RWPE2 (cell line): ENCODE measurements at regions not wholly inside any gene's neighbourhood (a gene's known extent, or its start where the extent isn't known, plus 50 kb on each side); places are given as distances from the start of the nearest gene placed in this dataset.

ENCODE experiments used
- ATAC-seq: fragments of 200-7000 bp; cut with Tn5 transposase; 3 replicates; pipeline ENCODE4 v1.9.1; 2021; ENCODE audit warnings: low read depth
- DNase-seq: peaks from one replicate; pipeline ENCODE4 v3.0.0-alpha.2; 2020; ENCODE audit warnings: low spot score
- H3K27ac ChIP-seq: fragments of 450-650 bp; 2 replicates; pipeline ENCODE4 v1.5.1; 2017; ENCODE audit warnings: mild to moderate bottlenecking; ENCODE audit not compliant: poor library complexity, severe bottlenecking
- H3K27me3 ChIP-seq: fragments of 250-450 bp; sonication (Bioruptor Pico); 2 replicates; pipeline ENCODE4 v1.5.1; 2021; ENCODE audit warnings: mild to moderate bottlenecking, moderate library complexity; ENCODE audit not compliant: insufficient read depth, poor library complexity, severe bottlenecking
- H3K36me3 ChIP-seq: fragments of 250-450 bp; sonication (Bioruptor Pico); 2 replicates; pipeline ENCODE4 v1.5.1; 2020; ENCODE audit warnings: low read depth, mild to moderate bottlenecking, moderate library complexity
- H3K4me1 ChIP-seq: fragments of 250-450 bp; sonication (Bioruptor Pico); 2 replicates; pipeline ENCODE4 v1.5.1; 2021; ENCODE audit warnings: mild to moderate bottlenecking, moderate library complexity; ENCODE audit not compliant: insufficient read depth, poor library complexity, severe bottlenecking
- H3K4me3 ChIP-seq: fragments of 250-450 bp; sonication (Bioruptor Pico); 2 replicates; pipeline ENCODE4 v1.5.1; 2021; ENCODE audit warnings: mild to moderate bottlenecking, moderate library complexity; ENCODE audit not compliant: severe bottlenecking
- H3K9me3 ChIP-seq: fragments of 250-450 bp; sonication (Bioruptor Pico); 2 replicates; pipeline ENCODE4 v1.5.1; 2021; ENCODE audit warnings: mild to moderate bottlenecking, moderate library complexity; ENCODE audit not compliant: severe bottlenecking
- CTCF ChIP-seq: fragments of 450-650 bp; IDR thresholded peaks from one replicate; pipeline ENCODE4 v1.5.1; 2017; ENCODE audit warnings: mild to moderate bottlenecking, moderate library complexity; ENCODE audit not compliant: poor library complexity, severe bottlenecking

GRCh38 chr15:62834686-62835329, 207.7 kb upstream of the TPM1 start:
- no peaks in the 10 kb centered on the region for H3K36me3 ChIP-seq
- H3K27me3 ChIP-seq = no peaks in the 10 kb centered on the region
- H3K9me3 ChIP-seq = no peaks in the 10 kb centered on the region
- no peak overlapping the region for H3K4me3 ChIP-seq
- H3K4me1 ChIP-seq = no peaks in the 10 kb centered on the region
- TF ChIP-seq CTCF = no peak
- DNase-seq (no peak), ATAC-seq (no peak)
- H3K27ac ChIP-seq = no peak overlapping the region

- Histone ChIP-seq H3K27ac (no peak overlapping the region), H3K9me3 (no peaks in the 10 kb centered on the region), H3K4me3 (no peak overlapping the region), H3K4me1 (no peaks in the 10 kb centered on the region), H3K27me3 (no peaks in the 10 kb centered on the region), H3K36me3 (no peaks in the 10 kb centered on the region)
- peak; percentile 20 for TF ChIP-seq CTCF
- no peak for DNase-seq
- ATAC-seq = peak; percentile 42
Observed at GRCh38 chr15:62835351-62835750, 207.2 kb upstream of the TPM1 start.

DNA sequence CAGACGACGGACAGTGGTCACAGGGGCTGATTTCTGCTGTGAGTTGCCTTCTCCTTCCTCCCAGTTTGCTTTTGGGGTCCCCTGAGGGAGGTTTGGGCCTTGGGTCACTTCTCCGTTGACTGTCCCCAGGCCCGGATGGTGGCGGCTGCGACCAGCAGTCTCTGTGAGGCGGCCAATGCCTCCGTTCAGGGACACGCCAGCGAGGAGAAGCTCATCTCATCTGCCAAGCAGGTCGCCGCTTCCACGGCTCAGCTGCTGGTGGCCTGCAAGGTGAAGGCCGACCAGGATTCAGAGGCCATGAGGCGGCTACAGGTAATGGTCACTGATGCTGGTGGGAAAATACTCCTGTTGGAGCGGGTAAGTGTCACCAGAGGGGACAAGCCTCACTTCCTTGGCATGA, 206.8 kb upstream of the TPM1 start:
- TF ChIP-seq CTCF = no peak
- Histone ChIP-seq H3K4me3 (no peak overlapping the region), H3K36me3 (no peaks in the 10 kb centered on the region), H3K27me3 (no peaks in the 10 kb centered on the region), H3K27ac (no peak overlapping the region), H3K4me1 (no peaks in the 10 kb centered on the region), H3K9me3 (no peaks in the 10 kb centered on the region)
- no peak for ATAC-seq
- DNase-seq = no peak

- no peak for DNase-seq
- TF ChIP-seq CTCF = no peak
Observed at GRCh38 chr15:62840526-62841268, 201.8 kb upstream of the TPM1 start.

DNA sequence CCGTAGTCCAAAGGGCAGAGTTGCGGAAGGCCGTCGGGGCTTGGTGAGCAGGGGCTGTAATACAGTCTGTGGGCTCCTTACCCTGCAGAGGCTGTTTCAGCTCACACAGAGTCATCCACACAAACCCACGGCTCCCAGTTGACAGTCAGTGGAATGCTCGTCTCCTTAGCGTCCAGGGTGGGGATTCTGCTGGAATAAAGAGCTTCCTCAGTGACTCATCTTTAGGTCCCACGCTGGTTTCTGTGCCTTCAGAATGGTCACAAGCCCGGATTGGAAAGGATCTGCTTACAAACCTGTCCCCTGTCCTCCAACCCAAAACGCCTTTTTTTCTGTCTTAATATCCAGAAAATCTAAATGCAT, 201.3 kb upstream of the TPM1 start:
- H3K27ac ChIP-seq = no peak overlapping the region
- no peak for ATAC-seq
- DNase-seq = no peak
- H3K4me3 ChIP-seq = no peak overlapping the region
- no peaks in the 10 kb centered on the region for H3K9me3 ChIP-seq
- no peaks in the 10 kb centered on the region for H3K27me3 ChIP-seq
- no peak for TF ChIP-seq CTCF
- no peaks in the 10 kb centered on the region for H3K4me1 ChIP-seq
- no peaks in the 10 kb centered on the region for H3K36me3 ChIP-seq

More at GRCh38 chr15:62840526-62841268, 201.8 kb upstream of the TPM1 start:
- no peaks in the 10 kb centered on the region for H3K4me1 ChIP-seq
- ATAC-seq = no peak
- no peaks in the 10 kb centered on the region for H3K27me3 ChIP-seq
- no peaks in the 10 kb centered on the region for H3K36me3 ChIP-seq
- no peaks in the 10 kb centered on the region for H3K9me3 ChIP-seq
- no peak overlapping the region for H3K4me3 ChIP-seq
- no peak overlapping the region for H3K27ac ChIP-seq
